ENCODE measurements at regions not wholly inside any gene's neighbourhood (a gene's known extent, or its start where the extent isn't known, plus 50 kb on each side); places are given as distances from the start of the nearest gene placed in this dataset.

DNA sequence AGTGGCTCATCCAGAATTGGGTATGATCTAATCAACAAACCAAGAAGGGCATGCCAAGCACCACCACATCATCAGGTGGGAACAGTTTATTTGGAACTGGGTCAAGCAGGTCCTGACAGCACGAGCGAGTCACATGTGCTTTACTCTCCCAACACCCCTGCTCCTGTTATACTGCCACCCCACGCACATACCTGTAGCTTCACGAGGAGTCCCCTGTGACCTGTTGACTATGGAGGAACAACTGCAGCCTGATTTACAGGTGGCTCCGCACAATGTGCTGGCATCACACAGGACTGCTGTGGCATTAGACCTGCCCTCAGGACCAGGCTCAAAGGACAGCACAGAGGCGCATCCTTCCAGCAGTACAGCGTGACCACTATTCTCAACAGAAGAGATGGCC, 70.8 kb upstream of the LRRN2 start:
- TF ChIP-seq MAFK (conservative IDR thresholded peaks at IDR 0.05 in 1 of 2, IDR thresholded peaks at IDR 0.05 in 1 of 2; ENCODE audit: low read length in 2 of 2) = no peak
- no peak for TF ChIP-seq EP300 (IDR thresholded peaks at IDR 0.05; ENCODE audit: low read depth in 2 of 2, low read length in 2 of 2)
- TF ChIP-seq EP300 (CRISPR knock-in tag; IDR thresholded peaks at IDR 0.05; ENCODE audit: borderline replicate concordance) = no peak
- TF ChIP-seq CTCF (CRISPR knock-in tag; IDR thresholded peaks at IDR 0.05) = no peak
- no peak for TF ChIP-seq HDAC1 (CRISPR knock-in tag; IDR thresholded peaks at IDR 0.05)
- TF ChIP-seq TAF1 (CRISPR knock-in tag; IDR thresholded peaks at IDR 0.05) = no peak
- TF ChIP-seq SIN3A (IDR thresholded peaks at IDR 0.05; ENCODE audit: borderline replicate concordance, low read depth, low read length) = no peak
- no peak for TF ChIP-seq E2F5 (CRISPR knock-in tag; conservative IDR thresholded peaks at IDR 0.05)
- no peak for TF ChIP-seq TCF7 (IDR thresholded peaks at IDR 0.05; ENCODE audit: low read depth)
- no peak for TF ChIP-seq ZKSCAN1 (IDR thresholded peaks at IDR 0.05; ENCODE audit: low read length)
- no peak for TF ChIP-seq CEBPB (IDR thresholded peaks at IDR 0.05; ENCODE audit: borderline replicate concordance, low read depth, low read length)
